ENCODE measurements at regions not wholly inside any gene's neighbourhood (a gene's known extent, or its start where the extent isn't known, plus 50 kb on each side); places are given as distances from the start of the nearest gene placed in this dataset.

- DNase-seq = no peak
Observed at GRCh38 chr5:87876616-87877015, 392.0 kb downstream of the TMEM161B start.

GRCh38 chr5:87872986-87873385 lies 395.7 kb downstream of the TMEM161B start:
- DNase-seq = no peak

GRCh38 chr5:87868792-87869191 lies 399.9 kb downstream of the TMEM161B start:
- DNase-seq = no peak

- DNase-seq = no peak
Observed at GRCh38 chr5:87867281-87867680, 401.4 kb downstream of the TMEM161B start.

GRCh38 chr5:87853541-87853940 lies 415.1 kb downstream of the TMEM161B start:
- DNase-seq = no peak

GRCh38 chr5:87851603-87852002 lies 417.0 kb downstream of the TMEM161B start:
- DNase-seq = no peak

GRCh38 chr5:87850843-87851242 lies 417.8 kb downstream of the TMEM161B start:
- no peak for DNase-seq

GRCh38 chr5:87845734-87846133 lies 422.9 kb downstream of the TMEM161B start:
- no peak for DNase-seq

GRCh38 chr5:87844866-87845265 lies 423.8 kb downstream of the TMEM161B start:
- DNase-seq = no peak

- no peak for DNase-seq
Observed at GRCh38 chr5:87844449-87844848, 424.2 kb downstream of the TMEM161B start.

GRCh38 chr5:87836696-87837095 lies 424.0 kb upstream of the CCNH start:
- no peak for DNase-seq

GRCh38 chr5:87831499-87831898 lies 418.8 kb upstream of the CCNH start:
- DNase-seq = no peak

GRCh38 chr5:87829217-87829551 lies 416.5 kb upstream of the CCNH start:
- DNase-seq = no peak

GRCh38 chr5:87828545-87829216 lies 416.0 kb upstream of the CCNH start:
- no peak for DNase-seq

- no peak for DNase-seq
Observed at GRCh38 chr5:87827539-87827938, 414.8 kb upstream of the CCNH start.

GRCh38 chr5:87826507-87826906 lies 413.8 kb upstream of the CCNH start:
- DNase-seq = no peak

GRCh38 chr5:87825583-87825982 lies 412.9 kb upstream of the CCNH start:
- DNase-seq = no peak

GRCh38 chr5:87807783-87808182 lies 395.1 kb upstream of the CCNH start:
- no peak for DNase-seq

GRCh38 chr5:87803352-87803751 lies 390.6 kb upstream of the CCNH start:
- DNase-seq = no peak

GRCh38 chr5:87791869-87792268 lies 379.1 kb upstream of the CCNH start:
- no peak for DNase-seq

- DNase-seq = no peak
Observed at GRCh38 chr5:87788416-87788815, 375.7 kb upstream of the CCNH start.

- no peak for DNase-seq
Observed at GRCh38 chr5:87787625-87788256, 375.0 kb upstream of the CCNH start.

GRCh38 chr5:87787086-87787485 lies 374.4 kb upstream of the CCNH start:
- no peak for DNase-seq

GRCh38 chr5:87786471-87786870 lies 373.7 kb upstream of the CCNH start:
- no peak for DNase-seq
